Kidney (tissue), 13 donors: ENCODE measurements at regions not wholly inside any gene's neighbourhood (a gene's known extent, or its start where the extent isn't known, plus 50 kb on each side); places are given as distances from the start of the nearest gene placed in this dataset.
A peak's percentile ranks its signal among the peaks of the same experiment; 100 is the strongest.

Experiments used
- DNase-seq, 5 donors: peaks; one replicate each; pipeline ENCODE4 v3.0.0-alpha.2; 2013 to 2020
- FAIRE-seq: peaks from 2 replicates; lab custom pipeline; 2012; peaks lifted over from hg19 to GRCh38; lab: Jason Lieb, UNC
- H3K27ac ChIP-seq, 2 donors: one replicate each; pipeline ENCODE4 v1.7.0; 2013; ENCODE audit warnings: low read depth in 2 of 2, low read length in 2 of 2, inconsistent platforms in 1 of 2
- H3K27me3 ChIP-seq: one replicate; pipeline ENCODE4 v1.7.1; 2013; ENCODE audit warnings: low read length, inconsistent platforms; ENCODE audit not compliant: control insufficient read depth, insufficient read depth
- H3K36me3 ChIP-seq, 3 donors: one replicate each; pipeline versions ENCODE4 v1.7.0 to v1.7.1; 2013; ENCODE audit warnings: low read length in 3 of 3, control low read depth in 1 of 3, inconsistent platforms in 1 of 3; ENCODE audit not compliant: insufficient read depth in 3 of 3, control insufficient read depth in 2 of 3
- H3K4me1 ChIP-seq, 3 donors: one replicate each; pipeline versions ENCODE4 v1.7.0 to v1.7.1; 2013; ENCODE audit warnings: low read length in 3 of 3, inconsistent platforms in 1 of 3, low read depth in 1 of 3; ENCODE audit not compliant: control insufficient read depth in 2 of 3, insufficient read depth in 2 of 3
- H3K4me3 ChIP-seq, 3 donors: one replicate each; pipeline versions ENCODE4 v1.7.0 to v1.8.1; 2013; ENCODE audit warnings: low read length in 3 of 3, control low read depth in 1 of 3, inconsistent platforms in 1 of 3
- H3K9ac ChIP-seq, 3 donors: one replicate each; pipeline versions ENCODE4 v1.7.0 to v1.7.1; 2013; ENCODE audit warnings: low read length in 3 of 3, control low read depth in 1 of 3, inconsistent platforms in 1 of 3
- H3K9me3 ChIP-seq, 3 donors: one replicate each; pipeline versions ENCODE4 v1.7.0 to v1.7.1; 2013; ENCODE audit warnings: low read length in 3 of 3, control low read depth in 1 of 3, inconsistent platforms in 1 of 3; ENCODE audit not compliant: control insufficient read depth in 2 of 3, insufficient read depth in 1 of 3
- CTCF ChIP-seq: IDR thresholded peaks from 3 replicates; pipeline ENCODE4 v1.5.1; 2012; ENCODE audit warnings: mild to moderate bottlenecking, moderate library complexity, borderline replicate concordance; ENCODE audit not compliant: insufficient read depth; ENCODE audit errors: extremely low read depth
- intact Hi-C: fragments of 100-400 bp; cut with DNase I; formaldehyde crosslinking; loops from one replicate; pipeline ENCODE4 v1.11.1; 2022
- donor health status: control.
- donor health status: control.
- donor health status: control.
- donor health status: control.
- donor health status: control.
- donor health status: DM: yes; HTN: yes; CAD: no.
- donor health status: Normal renal cell carcinoma (clear cell type).

GRCh38 chr2:129768036-129768386, 211.5 kb upstream of the RAB6C start:
- H3K27me3 ChIP-seq: no peaks in the 10 kb centered on the region
- peak in 1 of 5 donors; percentile 39 for DNase-seq
- FAIRE-seq: no peak

GRCh38 chr2:129768485-129769184, 210.8 kb upstream of the RAB6C start:
- no peaks in the 10 kb centered on the region for H3K9me3 ChIP-seq
- TF ChIP-seq CTCF: no peak
- intact Hi-C loops: no loop called here

More at GRCh38 chr2:129768036-129768386, 211.5 kb upstream of the RAB6C start:
- Histone ChIP-seq H3K4me1 (no peaks in the 10 kb centered on the region), H3K9ac (no peak overlapping the region), H3K36me3 (no peaks in the 10 kb centered on the region), H3K27ac (no peak overlapping the region), H3K9me3 (no peaks in the 10 kb centered on the region), H3K4me3 (no peak overlapping the region)
- intact Hi-C loops: no loop called here
- no peak for TF ChIP-seq CTCF

GRCh38 chr2:129769185-129769991, 210.1 kb upstream of the RAB6C start:
- no peak overlapping the region for H3K4me3 ChIP-seq
- no peaks in the 10 kb centered on the region for H3K4me1 ChIP-seq
- no peak for FAIRE-seq
- H3K9me3 ChIP-seq: no peaks in the 10 kb centered on the region
- no peaks in the 10 kb centered on the region for H3K27me3 ChIP-seq
- no peak for TF ChIP-seq CTCF
- intact Hi-C loops: no loop called here
- no peaks in the 10 kb centered on the region for H3K36me3 ChIP-seq
- H3K27ac ChIP-seq: no peak overlapping the region
- no peak overlapping the region for H3K9ac ChIP-seq
- peak in 3 of 5 donors; percentile 33 to 83 (median 55) for DNase-seq

More at GRCh38 chr2:129768485-129769184, 210.8 kb upstream of the RAB6C start:
- Histone ChIP-seq H3K27ac (no peak overlapping the region), H3K36me3 (no peaks in the 10 kb centered on the region), H3K9ac (no peak overlapping the region), H3K27me3 (no peaks in the 10 kb centered on the region), H3K4me3 (no peak overlapping the region), H3K4me1 (no peaks in the 10 kb centered on the region)
- FAIRE-seq: no peak
- peak in 1 of 5 donors; percentile 10 for DNase-seq
